Fibroblast of lung (primary cell): ENCODE measurements at regions not wholly inside any gene's neighbourhood (a gene's known extent, or its start where the extent isn't known, plus 50 kb on each side); places are given as distances from the start of the nearest gene placed in this dataset.

ENCODE experiments used
- CTCF ChIP-seq, 2 donors: IDR thresholded peaks in 1 of 2; conservative IDR thresholded peaks in 1 of 2; 1 replicate in 1 of 2; 2 replicates in 1 of 2; pipeline ENCODE4 v1.5.1; 2011 to 2012; ENCODE audit warnings: low read length in 2 of 2, control low read depth in 1 of 2, inconsistent platforms in 1 of 2, low read depth in 1 of 2, mild to moderate bottlenecking in 1 of 2
- EZH2 ChIP-seq: IDR thresholded peaks from 2 replicates; pipeline ENCODE4 v1.5.1; 2012; ENCODE audit warnings: low read length, control low read depth, mild to moderate bottlenecking; ENCODE audit errors: missing control alignments

GRCh38 chr7:13153266-13153665, 465.8 kb downstream of the ARL4A start:
- TF ChIP-seq CTCF (conservative IDR thresholded peaks at IDR 0.05 in 1 of 2, IDR thresholded peaks at IDR 0.05 in 1 of 2; ENCODE audit: low read depth in 1 of 2, low read length in 2 of 2) (no peak), EZH2 (no peak)
